Ascending aorta (tissue), 2 donors: ENCODE measurements at regions not wholly inside any gene's neighbourhood (a gene's known extent, or its start where the extent isn't known, plus 50 kb on each side); places are given as distances from the start of the nearest gene placed in this dataset.

ENCODE experiments used
- DNase-seq, 2 donors: peaks; one replicate each; pipeline ENCODE4 v3.0.0-alpha.2; 2019; ENCODE audit warnings: low spot score in 2 of 2
- H3K27ac ChIP-seq, 2 donors: fragments of 200-600 bp; sonication (generic); one replicate each; pipeline ENCODE4 v1.5.1; 2016 to 2017; ENCODE audit warnings: mild to moderate bottlenecking in 1 of 2
- H3K27me3 ChIP-seq: fragments of 200-600 bp; sonication (generic); one replicate; pipeline ENCODE4 v1.5.1; 2017
- H3K36me3 ChIP-seq, 2 donors: fragments of 200-600 bp; sonication (generic); one replicate each; pipeline ENCODE4 v1.5.1; 2016
- H3K4me1 ChIP-seq, 2 donors: fragments of 200-600 bp; sonication (generic); one replicate each; pipeline ENCODE4 v1.5.1; 2016 to 2017; ENCODE audit warnings: mild to moderate bottlenecking in 1 of 2
- H3K4me3 ChIP-seq, 2 donors: fragments of 200-600 bp; sonication (generic); one replicate each; pipeline ENCODE4 v1.5.1; 2016 to 2017; ENCODE audit warnings: mild to moderate bottlenecking in 1 of 2
- H3K9me3 ChIP-seq, 2 donors: fragments of 200-600 bp; sonication (generic); one replicate each; pipeline ENCODE4 v1.5.1; 2016
- intact Hi-C: fragments of 100-400 bp; cut with DNase I; formaldehyde crosslinking; loops from one replicate; pipeline ENCODE4 v1.15.1; 2023
- TF ChIP-seq, protein P1 (sequence below), 3 experiments: fragments of 200-600 bp in 2 of 3; fragments of 450-650 bp in 1 of 3; sonication (generic) in 2 of 3; IDR thresholded peaks; one replicate each; pipeline ENCODE4 v1.5.1; 2016 to 2019; ENCODE audit warnings: antibody characterized with exemption in 3 of 3, mild to moderate bottlenecking in 1 of 3, moderate library complexity in 1 of 3

DNA sequence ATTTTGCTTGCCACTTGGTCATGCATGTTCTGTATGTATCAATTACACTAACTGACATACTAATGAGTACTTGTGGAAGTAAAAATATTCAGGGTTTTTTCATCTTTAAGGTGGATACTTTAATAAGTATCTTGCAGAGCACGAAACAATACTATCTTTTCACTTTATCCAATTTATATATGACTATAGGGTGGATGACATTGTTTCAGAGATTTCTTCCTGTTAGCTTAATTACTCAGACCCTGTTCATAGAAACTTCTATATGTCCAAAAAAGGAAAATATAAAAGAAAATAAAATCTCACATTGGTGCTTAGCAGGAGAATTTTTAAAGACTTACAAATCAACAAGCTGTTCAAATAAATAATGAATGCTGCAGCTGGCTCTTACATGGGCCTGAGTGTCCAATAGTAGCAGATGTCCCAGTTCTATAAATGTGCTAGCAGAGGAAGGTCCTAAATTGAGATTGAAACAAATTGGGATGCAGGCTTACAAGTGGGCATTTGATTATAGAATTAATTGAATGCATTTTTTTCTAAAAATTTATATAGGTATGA, 91.5 kb upstream of the THSD7A start:
- H3K27ac ChIP-seq = no peak overlapping the region
- no peaks in the 10 kb centered on the region for H3K9me3 ChIP-seq
- intact Hi-C loops = no loop called here
- DNase-seq = no peak
- TF ChIP-seq, protein P1, sequence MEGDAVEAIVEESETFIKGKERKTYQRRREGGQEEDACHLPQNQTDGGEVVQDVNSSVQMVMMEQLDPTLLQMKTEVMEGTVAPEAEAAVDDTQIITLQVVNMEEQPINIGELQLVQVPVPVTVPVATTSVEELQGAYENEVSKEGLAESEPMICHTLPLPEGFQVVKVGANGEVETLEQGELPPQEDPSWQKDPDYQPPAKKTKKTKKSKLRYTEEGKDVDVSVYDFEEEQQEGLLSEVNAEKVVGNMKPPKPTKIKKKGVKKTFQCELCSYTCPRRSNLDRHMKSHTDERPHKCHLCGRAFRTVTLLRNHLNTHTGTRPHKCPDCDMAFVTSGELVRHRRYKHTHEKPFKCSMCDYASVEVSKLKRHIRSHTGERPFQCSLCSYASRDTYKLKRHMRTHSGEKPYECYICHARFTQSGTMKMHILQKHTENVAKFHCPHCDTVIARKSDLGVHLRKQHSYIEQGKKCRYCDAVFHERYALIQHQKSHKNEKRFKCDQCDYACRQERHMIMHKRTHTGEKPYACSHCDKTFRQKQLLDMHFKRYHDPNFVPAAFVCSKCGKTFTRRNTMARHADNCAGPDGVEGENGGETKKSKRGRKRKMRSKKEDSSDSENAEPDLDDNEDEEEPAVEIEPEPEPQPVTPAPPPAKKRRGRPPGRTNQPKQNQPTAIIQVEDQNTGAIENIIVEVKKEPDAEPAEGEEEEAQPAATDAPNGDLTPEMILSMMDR (IDR thresholded peaks at IDR 0.05) = no peak
- no peaks in the 10 kb centered on the region for H3K27me3 ChIP-seq
- H3K4me3 ChIP-seq = no peak overlapping the region
- no peaks in the 10 kb centered on the region for H3K36me3 ChIP-seq
- no peaks in the 10 kb centered on the region for H3K4me1 ChIP-seq

DNA sequence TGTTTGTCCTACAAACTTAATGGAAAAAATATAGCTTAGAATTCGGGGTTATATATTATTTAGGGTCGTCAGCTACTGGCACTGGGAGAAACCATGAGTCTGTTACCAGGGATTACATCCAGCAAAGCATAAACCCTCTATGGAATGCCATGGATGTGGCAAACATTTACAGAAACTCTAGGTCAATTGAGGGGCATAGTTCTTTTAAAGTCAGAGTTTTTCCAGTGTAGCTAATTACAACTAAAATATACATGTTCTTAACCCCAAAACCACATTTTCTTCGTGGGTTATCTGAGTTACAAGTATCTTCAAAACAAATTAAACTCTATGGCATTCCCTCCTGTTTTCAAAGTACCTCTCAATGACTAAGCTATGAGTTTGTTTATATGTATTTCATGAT, 99.3 kb upstream of the THSD7A start:
- no peak for DNase-seq
- H3K27me3 ChIP-seq = no peaks in the 10 kb centered on the region
- H3K9me3 ChIP-seq = no peaks in the 10 kb centered on the region
- H3K4me1 ChIP-seq = no peaks in the 10 kb centered on the region
- intact Hi-C loops = no loop called here
- TF ChIP-seq, protein P1 (IDR thresholded peaks at IDR 0.05) = no peak
- H3K27ac ChIP-seq = no peak overlapping the region
- H3K36me3 ChIP-seq = no peaks in the 10 kb centered on the region
- no peak overlapping the region for H3K4me3 ChIP-seq

DNA sequence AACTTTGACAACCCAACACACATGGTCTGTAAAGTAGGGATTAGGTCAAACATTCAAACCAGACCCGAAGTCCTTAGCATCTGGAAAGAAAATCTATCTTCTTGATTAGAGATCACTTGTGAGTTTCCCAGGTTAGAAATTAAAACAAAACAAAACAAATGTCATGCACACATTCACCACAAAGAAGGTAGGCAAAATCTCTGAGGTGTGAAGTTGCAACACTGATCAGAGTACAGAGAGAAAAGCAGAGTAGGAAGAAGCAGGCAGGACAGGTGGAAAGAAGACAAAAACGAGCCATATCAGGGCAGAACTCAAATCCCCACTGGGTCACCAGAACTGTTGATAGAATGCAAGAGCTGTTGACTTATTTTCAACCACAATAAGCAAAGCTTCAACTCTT, 102.8 kb upstream of the THSD7A start:
- H3K9me3 ChIP-seq = no peaks in the 10 kb centered on the region
- no peaks in the 10 kb centered on the region for H3K4me1 ChIP-seq
- H3K36me3 ChIP-seq = no peaks in the 10 kb centered on the region
- no peak for DNase-seq
- no peak overlapping the region for H3K27ac ChIP-seq
- H3K27me3 ChIP-seq = no peaks in the 10 kb centered on the region
- H3K4me3 ChIP-seq = no peak overlapping the region
- intact Hi-C loops = no loop called here
- TF ChIP-seq, protein P1 (IDR thresholded peaks at IDR 0.05) = no peak

DNA sequence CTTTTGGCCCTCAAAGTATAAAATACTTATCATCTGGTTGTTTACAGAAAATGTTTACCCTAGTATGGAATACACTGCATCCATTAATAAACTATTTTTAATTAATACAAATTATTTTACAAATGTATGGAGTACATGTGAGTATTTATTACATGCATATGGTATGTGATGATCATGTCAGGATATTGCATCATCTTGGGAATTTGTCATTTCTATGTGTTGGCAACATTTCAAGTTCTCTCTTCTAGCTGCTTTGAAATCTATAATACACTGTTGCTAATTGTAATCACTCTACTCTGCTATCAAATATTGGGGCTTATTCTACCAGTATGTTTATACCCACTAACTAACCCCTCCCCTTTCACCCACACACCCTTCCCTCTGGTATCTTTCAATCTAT, 103.9 kb upstream of the THSD7A start:
- no peaks in the 10 kb centered on the region for H3K4me1 ChIP-seq
- H3K9me3 ChIP-seq = no peaks in the 10 kb centered on the region
- no peaks in the 10 kb centered on the region for H3K36me3 ChIP-seq
- TF ChIP-seq, protein P1 (IDR thresholded peaks at IDR 0.05) = no peak
- intact Hi-C loops = no loop called here
- no peak overlapping the region for H3K27ac ChIP-seq
- no peak for DNase-seq
- no peaks in the 10 kb centered on the region for H3K27me3 ChIP-seq
- H3K4me3 ChIP-seq = no peak overlapping the region

DNA sequence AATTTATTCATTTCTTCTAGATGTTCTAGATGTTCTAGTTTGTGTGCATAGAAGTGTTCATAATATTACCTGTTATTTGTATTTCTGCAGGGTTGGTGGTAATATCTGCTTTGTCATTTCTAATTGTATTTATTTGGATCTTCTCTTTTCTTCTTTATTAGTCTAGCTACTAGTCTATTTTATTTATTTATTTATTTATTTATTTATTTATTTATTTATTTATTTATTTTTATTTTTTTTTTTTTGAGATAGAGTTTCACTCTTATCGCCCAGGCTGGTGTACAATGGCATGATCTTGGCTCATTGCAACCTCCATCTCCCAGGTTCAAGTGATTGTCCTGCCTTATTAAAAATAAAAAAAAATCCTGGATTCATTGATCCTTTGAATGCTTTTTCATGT, 114.8 kb upstream of the THSD7A start:
- Histone ChIP-seq H3K36me3 (no peaks in the 10 kb centered on the region), H3K4me3 (no peak overlapping the region), H3K27ac (no peak overlapping the region), H3K4me1 (no peaks in the 10 kb centered on the region), H3K9me3 (no peaks in the 10 kb centered on the region), H3K27me3 (no peaks in the 10 kb centered on the region)
- TF ChIP-seq, protein P1 (IDR thresholded peaks at IDR 0.05) = no peak
- intact Hi-C loops = no loop called here
- DNase-seq = no peak

DNA sequence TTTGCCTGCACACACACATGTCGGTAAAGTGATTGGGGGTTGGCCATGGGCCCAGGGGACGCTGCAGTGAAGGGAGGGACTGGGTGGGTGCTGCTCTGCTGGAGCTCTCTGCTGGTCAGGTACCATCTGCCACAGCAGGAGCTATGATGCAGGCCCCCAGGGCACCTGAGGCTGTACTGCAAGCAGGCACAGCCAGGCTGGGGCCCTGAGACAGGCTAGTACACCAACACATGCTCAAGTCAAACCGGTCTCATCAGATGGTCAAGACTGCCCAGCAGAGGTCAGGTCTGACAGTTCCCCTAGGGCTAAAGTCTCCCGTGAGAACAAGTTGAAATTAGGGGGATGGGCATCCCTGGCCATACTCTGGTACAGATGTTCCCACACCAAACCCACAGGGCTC, 118.3 kb upstream of the THSD7A start:
- no peak for DNase-seq
- H3K36me3 ChIP-seq = no peaks in the 10 kb centered on the region
- H3K4me1 ChIP-seq = no peaks in the 10 kb centered on the region
- H3K4me3 ChIP-seq = no peak overlapping the region
- TF ChIP-seq, protein P1 (IDR thresholded peaks at IDR 0.05) = no peak
- H3K27ac ChIP-seq = no peak overlapping the region
- H3K27me3 ChIP-seq = no peaks in the 10 kb centered on the region
- no peaks in the 10 kb centered on the region for H3K9me3 ChIP-seq
- intact Hi-C loops = no loop called here
